Stimulated activated CD4-positive, alpha-beta T cell treated with anti-CD3 and anti-CD28 coated beads, TNF-alpha, amount 100 ng/mL, for 1 hour (primary cell): ENCODE measurements at regions not wholly inside any gene's neighbourhood (a gene's known extent, or its start where the extent isn't known, plus 50 kb on each side); places are given as distances from the start of the nearest gene placed in this dataset.
"Not testable (repeated sequence)": the region's sequence is repeated elsewhere in the genome, so short reads cannot be mapped to it uniquely, and the experiment has no call there.

Experiments used
- DNase-seq, 3 donors: peaks; one replicate each; pipeline ENCODE4 v3.0.0-alpha.2; 2020; ENCODE audit warnings: low read depth in 3 of 3, low spot score in 1 of 3

DNA sequence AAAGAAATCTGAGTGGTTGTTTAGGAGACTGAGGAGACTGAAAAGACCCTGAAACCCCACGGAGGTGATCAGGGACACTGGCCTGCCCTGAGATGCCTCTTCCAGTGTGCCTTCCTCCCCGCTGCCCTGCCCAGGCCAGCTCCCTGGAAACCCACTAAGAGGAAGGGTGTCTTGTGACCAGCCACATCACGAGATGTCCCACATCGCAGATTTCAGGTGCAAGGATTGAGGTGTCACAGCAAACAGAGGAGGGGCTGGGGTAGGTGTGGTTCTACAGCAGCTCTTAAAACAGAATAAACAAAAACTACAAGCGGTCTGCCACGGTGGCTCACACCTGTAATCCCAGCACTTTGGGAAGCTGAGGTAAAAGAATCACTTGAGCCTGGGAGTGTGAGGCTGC, 184.3 kb upstream of the C14orf180 start:
- no peak for DNase-seq

GRCh38 chr14:104395941-104396681, 183.5 kb upstream of the C14orf180 start:
- no peak for DNase-seq

DNA sequence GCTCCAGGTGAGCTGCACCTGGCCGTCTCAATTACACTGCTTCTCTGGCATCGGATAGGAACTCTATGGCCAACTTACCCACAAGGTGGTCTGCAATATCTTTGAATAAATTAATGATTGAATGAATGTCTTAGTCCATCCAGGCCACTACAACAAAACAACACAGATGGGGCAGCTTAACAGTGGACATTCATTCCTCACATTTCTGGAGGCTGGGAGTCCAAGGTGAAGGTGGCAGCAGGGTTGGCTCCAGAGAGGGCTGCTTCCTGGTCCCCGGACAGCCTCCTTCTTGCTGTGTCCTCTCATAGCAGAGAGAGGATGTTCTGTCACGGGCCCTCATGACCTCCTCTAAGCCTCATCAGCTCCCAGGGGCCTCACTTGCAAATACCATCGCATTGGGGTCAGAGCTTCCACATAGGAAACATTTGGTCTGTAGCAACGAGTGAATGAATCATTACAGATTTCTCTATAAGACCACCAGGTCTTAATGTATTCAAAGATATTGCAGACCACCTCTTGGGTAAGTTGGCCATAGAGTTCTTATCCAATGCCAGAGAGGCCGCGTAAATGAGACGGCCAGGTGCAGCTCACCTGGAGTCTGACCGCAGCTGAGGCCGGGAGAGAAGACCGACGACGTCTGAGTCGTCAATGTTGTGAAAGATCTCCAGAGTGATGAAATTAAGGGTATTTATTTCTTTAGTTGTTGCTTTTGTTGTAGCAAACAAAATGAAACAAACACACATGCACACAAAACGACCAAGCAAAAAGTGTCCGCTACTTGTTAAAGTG, 182.7 kb upstream of the C14orf180 start:
- no peak for DNase-seq

GRCh38 chr14:104397956-104398355, 181.6 kb upstream of the C14orf180 start:
- DNase-seq = no peak

GRCh38 chr14:104398656-104399055, 180.9 kb upstream of the C14orf180 start:
- no peak for DNase-seq

- DNase-seq = no peak
Observed at GRCh38 chr14:104399432-104400155, 180.0 kb upstream of the C14orf180 start.

DNA sequence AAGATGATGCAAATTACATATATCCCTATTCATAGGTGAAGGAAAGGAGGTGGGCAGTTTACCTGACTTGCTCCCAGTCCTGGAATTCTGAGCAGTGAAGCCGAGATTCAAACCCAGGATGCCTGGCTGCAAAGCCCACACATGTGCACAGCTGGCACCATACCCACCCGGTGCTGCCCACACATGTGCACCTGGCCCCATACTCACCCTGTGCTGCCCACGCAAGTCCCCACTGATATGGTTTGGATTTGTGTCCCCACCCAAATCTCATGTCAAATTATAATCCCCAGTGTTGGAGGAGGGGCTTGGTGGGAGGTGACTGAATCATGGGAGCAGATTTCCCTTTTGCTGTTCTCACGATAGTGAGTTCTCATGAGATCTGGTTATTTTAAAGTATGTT, 179.2 kb upstream of the C14orf180 start:
- no peak for DNase-seq

- no peak for DNase-seq
Observed at GRCh38 chr14:104401785-104402184, 177.8 kb upstream of the C14orf180 start.

GRCh38 chr14:104402303-104402702, 177.3 kb upstream of the C14orf180 start:
- not testable (repeated sequence) for DNase-seq

- DNase-seq = no peak
Observed at GRCh38 chr14:104403421-104404220, 175.9 kb upstream of the C14orf180 start.

- no peak for DNase-seq
Observed at GRCh38 chr14:104404922-104405321, 174.6 kb upstream of the C14orf180 start.

GRCh38 chr14:104405360-104406226, 174.0 kb upstream of the C14orf180 start:
- DNase-seq = no peak

DNA sequence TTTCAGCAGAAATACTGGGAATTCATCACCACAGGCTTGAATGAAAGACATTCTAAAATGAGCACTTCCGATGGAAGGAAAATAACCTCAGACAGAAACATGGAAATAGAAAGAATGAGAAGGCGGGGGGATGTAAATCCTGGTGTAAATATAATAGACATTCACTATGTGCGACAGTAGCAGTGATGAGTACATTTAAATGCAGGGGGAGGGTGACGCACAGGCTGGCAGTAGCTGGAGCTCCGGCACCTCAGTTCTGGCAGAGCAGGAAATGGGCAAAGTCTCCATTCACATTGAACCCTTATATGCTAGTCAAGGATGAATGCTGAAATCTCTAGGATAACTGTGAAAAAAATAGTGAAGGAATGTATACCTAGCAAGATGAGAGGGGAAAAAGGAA, 172.7 kb upstream of the C14orf180 start:
- no peak for DNase-seq

GRCh38 chr14:104416383-104416782, 163.2 kb upstream of the C14orf180 start:
- DNase-seq = no peak

DNA sequence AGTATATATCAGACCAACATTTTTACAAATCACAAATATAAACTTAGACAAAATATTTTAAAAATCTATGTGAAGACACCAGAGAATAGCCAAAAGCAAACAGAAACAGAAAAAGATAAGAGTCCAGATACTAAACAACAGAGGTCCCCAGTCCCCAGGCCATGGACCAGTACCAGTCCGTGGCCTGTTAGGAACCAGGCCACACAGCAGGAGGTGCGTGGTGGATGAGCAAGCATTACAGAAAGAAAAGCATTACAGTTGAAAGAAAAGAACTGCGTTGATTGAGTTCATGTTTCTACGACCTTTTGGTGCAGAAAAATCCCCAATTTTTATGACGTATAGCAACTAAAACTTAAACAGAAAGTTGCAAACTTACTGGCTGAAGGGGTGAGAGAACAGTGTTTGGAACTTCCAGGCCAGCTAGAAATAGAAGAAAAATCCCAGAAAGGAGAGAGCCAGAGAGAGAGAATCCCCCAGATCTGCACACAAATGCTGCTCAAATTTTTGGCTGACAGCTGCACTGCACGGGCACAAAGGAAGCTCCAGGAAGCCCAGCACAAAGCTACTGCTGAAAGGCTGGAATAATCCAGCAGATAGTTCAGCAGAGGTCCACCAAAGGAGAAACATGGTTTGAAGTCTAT, 159.6 kb upstream of the C14orf180 start:
- DNase-seq = no peak

DNA sequence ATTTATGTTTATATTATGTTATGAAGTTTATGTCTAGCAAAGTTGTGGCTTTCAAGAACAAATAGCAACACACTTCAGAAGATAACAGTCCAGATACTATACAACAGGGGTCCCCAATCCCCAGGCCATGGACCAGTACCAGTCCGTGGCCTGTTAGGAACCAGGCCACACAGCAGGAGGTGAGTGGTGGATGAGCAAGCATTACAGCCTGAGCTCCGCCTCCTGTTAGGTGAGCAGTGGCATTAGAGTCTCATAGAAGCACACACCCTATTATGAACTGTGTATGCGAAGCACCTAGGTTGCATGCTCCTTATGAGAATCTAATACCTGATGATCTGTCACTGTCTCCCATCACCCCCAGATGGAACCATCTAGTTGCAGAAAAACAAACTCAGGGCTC, 159.0 kb upstream of the C14orf180 start:
- not testable (repeated sequence) for DNase-seq

GRCh38 chr14:104420990-104421389, 158.6 kb upstream of the C14orf180 start:
- DNase-seq = no peak

DNA sequence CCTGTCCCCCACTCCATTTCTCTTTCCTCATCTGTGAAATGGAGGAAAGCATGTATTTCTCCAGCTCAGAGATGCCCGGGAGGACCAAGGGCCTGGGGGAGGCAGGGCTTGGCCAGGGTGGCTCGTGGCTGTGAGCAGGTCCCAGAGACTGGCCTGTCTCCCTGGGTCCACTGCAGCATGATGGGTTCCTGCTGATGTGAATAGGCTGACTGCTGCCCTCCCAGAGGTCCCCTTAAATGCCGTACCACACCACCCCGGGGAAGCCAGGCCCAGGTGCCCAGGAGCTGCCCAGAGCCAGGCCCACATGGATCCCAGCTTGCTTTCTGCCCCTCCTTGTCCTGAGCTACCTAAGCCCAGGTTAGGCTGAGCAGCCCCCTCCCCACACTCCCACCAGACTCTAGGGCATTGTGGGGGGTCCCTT, 158.2 kb upstream of the C14orf180 start:
- DNase-seq = no peak
